GM18520 (cell line): ENCODE measurements at regions not wholly inside any gene's neighbourhood (a gene's known extent, or its start where the extent isn't known, plus 50 kb on each side); places are given as distances from the start of the nearest gene placed in this dataset.
"Not testable (repeated sequence)": the region's sequence is repeated elsewhere in the genome, so short reads cannot be mapped to it uniquely, and the experiment has no call there.

ENCODE experiments used
- ATAC-seq: cut with Tn5 transposase; IDR thresholded peaks from one replicate; pipeline ENCODE4 v1.9.1; 2021; ENCODE audit not compliant: unreplicated experiment

- no peak for ATAC-seq
Observed at GRCh38 chr1:199931666-199932377, 95.7 kb upstream of the NR5A2 start.

- no peak for ATAC-seq
Observed at GRCh38 chr1:199932462-199932861, 95.0 kb upstream of the NR5A2 start.

GRCh38 chr1:199936441-199936840, 91.1 kb upstream of the NR5A2 start:
- ATAC-seq: no peak

- no peak for ATAC-seq
Observed at GRCh38 chr1:199937161-199937560, 90.3 kb upstream of the NR5A2 start.

GRCh38 chr1:199937661-199938060, 89.8 kb upstream of the NR5A2 start:
- no peak for ATAC-seq

GRCh38 chr1:199944986-199945385, 82.5 kb upstream of the NR5A2 start:
- no peak for ATAC-seq

GRCh38 chr1:199945591-199945990, 81.9 kb upstream of the NR5A2 start:
- ATAC-seq: no peak

GRCh38 chr1:199946305-199947155, 81.0 kb upstream of the NR5A2 start:
- no peak for ATAC-seq

- no peak for ATAC-seq
Observed at GRCh38 chr1:199948587-199949280, 78.8 kb upstream of the NR5A2 start.

GRCh38 chr1:199951005-199951404, 76.5 kb upstream of the NR5A2 start:
- not testable (repeated sequence) for ATAC-seq

- no peak for ATAC-seq
Observed at GRCh38 chr1:199953651-199954050, 73.9 kb upstream of the NR5A2 start.

- ATAC-seq: no peak
Observed at GRCh38 chr1:199954699-199955098, 72.8 kb upstream of the NR5A2 start.

GRCh38 chr1:199955235-199955634, 72.3 kb upstream of the NR5A2 start:
- ATAC-seq: no peak

- ATAC-seq: no peak
Observed at GRCh38 chr1:199956005-199956404, 71.5 kb upstream of the NR5A2 start.

GRCh38 chr1:199959033-199959774, 68.3 kb upstream of the NR5A2 start:
- ATAC-seq: no peak

GRCh38 chr1:199959775-199960110, 67.8 kb upstream of the NR5A2 start:
- no peak for ATAC-seq

GRCh38 chr1:199970125-199970524, 57.4 kb upstream of the NR5A2 start:
- ATAC-seq: no peak

- no peak for ATAC-seq
Observed at GRCh38 chr1:199976496-199977144, 50.9 kb upstream of the NR5A2 start.
